ENCODE measurements at regions not wholly inside any gene's neighbourhood (a gene's known extent, or its start where the extent isn't known, plus 50 kb on each side); places are given as distances from the start of the nearest gene placed in this dataset.

- no peak for TF ChIP-seq CTCF (IDR thresholded peaks at IDR 0.05)
- no peak for TF ChIP-seq POLR2AphosphoS5 (IDR thresholded peaks at IDR 0.05; ENCODE audit: insufficient read depth in 1 of 2, low read depth in 1 of 2)
- TF ChIP-seq POLR2A (IDR thresholded peaks at IDR 0.05): no peak
Observed at GRCh38 chr6:121619013-121619412, 183.6 kb downstream of the GJA1 start.

Data from vagina (tissue), 2 donors.